WERI-Rb-1 (cell line): ENCODE measurements at regions not wholly inside any gene's neighbourhood (a gene's known extent, or its start where the extent isn't known, plus 50 kb on each side); places are given as distances from the start of the nearest gene placed in this dataset.

Experiments used
- DNase-seq: peaks from one replicate; pipeline ENCODE4 v3.0.0-alpha.2; 2020
- H3K27ac ChIP-seq: fragments of 250-450 bp; sonication (Bioruptor Pico); 2 replicates; pipeline ENCODE4 v1.5.1; 2020; ENCODE audit warnings: mild to moderate bottlenecking, moderate library complexity
- H3K27me3 ChIP-seq: fragments of 250-450 bp; sonication (Bioruptor Pico); 2 replicates; pipeline ENCODE4 v1.5.1; 2021; ENCODE audit warnings: mild to moderate bottlenecking, low read depth, moderate library complexity; ENCODE audit not compliant: insufficient read depth, severe bottlenecking
- H3K36me3 ChIP-seq: fragments of 250-450 bp; sonication (Bioruptor Pico); 2 replicates; pipeline ENCODE4 v1.5.1; 2020; ENCODE audit warnings: mild to moderate bottlenecking, moderate library complexity
- H3K4me3 ChIP-seq: 2 replicates; pipeline ENCODE4 v1.5.1; 2011; ENCODE audit warnings: low read depth, mild to moderate bottlenecking, control low read depth, low read length
- H3K9me3 ChIP-seq: fragments of 250-450 bp; sonication (Bioruptor Pico); 2 replicates; pipeline ENCODE4 v1.5.1; 2021; ENCODE audit warnings: mild to moderate bottlenecking, moderate library complexity; ENCODE audit not compliant: severe bottlenecking
- TF ChIP-seq, protein P1 (sequence below): IDR thresholded peaks from 2 replicates; pipeline ENCODE4 v1.5.1; 2011; ENCODE audit warnings: low read depth, mild to moderate bottlenecking, control low read depth, inconsistent platforms, low read length

DNA sequence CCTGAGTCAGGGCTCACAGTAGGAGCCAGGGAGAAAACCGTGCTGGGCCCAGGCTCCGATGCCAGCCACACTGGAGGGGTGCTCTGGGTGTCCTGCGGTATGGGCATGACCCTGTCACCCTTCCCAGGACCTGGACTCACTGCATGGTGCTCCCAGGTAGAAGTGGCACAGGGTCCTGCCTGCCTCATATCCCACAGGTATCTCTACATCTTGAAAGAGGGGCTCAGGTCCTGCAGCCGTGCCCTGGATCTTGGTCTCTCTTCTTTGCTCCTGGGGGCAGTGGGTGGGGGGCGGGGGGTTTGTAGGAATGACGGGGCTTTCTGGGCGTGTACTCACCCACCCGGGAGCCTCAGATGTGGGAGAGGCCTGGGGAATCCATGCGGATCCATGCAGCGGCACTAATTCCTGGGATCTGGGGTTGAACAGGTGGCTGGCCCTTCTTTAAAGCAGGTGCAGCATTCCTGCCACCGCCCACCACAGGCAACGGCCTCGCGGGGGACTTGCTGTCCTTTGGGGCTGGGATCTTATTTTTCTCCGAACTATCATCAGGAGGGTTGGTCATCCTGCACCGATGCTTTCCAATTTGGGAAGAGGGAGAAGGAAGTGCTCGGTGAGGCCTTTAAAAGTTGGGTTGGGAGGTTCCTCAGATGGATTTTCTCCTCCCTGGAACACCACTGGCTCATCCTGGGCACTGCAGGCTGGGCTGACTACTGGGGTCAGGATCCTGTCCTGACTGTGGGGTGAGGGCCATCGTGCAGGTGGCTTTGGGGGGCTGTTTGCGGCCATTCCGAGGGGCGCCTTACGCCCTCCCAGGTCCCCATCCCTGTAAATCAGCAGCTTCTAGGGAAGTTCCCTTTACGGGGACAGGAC lies 886.4 kb downstream of the BRD1 start:
- H3K9me3 ChIP-seq: peaks cover 3% of the 10 kb centered on the region

GRCh38 chr22:48940266-48941032 lies 887.2 kb downstream of the BRD1 start:
- TF ChIP-seq, protein P1, sequence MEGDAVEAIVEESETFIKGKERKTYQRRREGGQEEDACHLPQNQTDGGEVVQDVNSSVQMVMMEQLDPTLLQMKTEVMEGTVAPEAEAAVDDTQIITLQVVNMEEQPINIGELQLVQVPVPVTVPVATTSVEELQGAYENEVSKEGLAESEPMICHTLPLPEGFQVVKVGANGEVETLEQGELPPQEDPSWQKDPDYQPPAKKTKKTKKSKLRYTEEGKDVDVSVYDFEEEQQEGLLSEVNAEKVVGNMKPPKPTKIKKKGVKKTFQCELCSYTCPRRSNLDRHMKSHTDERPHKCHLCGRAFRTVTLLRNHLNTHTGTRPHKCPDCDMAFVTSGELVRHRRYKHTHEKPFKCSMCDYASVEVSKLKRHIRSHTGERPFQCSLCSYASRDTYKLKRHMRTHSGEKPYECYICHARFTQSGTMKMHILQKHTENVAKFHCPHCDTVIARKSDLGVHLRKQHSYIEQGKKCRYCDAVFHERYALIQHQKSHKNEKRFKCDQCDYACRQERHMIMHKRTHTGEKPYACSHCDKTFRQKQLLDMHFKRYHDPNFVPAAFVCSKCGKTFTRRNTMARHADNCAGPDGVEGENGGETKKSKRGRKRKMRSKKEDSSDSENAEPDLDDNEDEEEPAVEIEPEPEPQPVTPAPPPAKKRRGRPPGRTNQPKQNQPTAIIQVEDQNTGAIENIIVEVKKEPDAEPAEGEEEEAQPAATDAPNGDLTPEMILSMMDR: no peak
- peaks cover 3% of the 10 kb centered on the region for H3K9me3 ChIP-seq
- DNase-seq: no peak
- H3K36me3 ChIP-seq: no peaks in the 10 kb centered on the region
- no peaks in the 10 kb centered on the region for H3K27me3 ChIP-seq
- no peak overlapping the region for H3K27ac ChIP-seq
- H3K4me3 ChIP-seq: no peak overlapping the region

More for the DNA sequence above, 886.4 kb downstream of the BRD1 start:
- H3K36me3 ChIP-seq: no peaks in the 10 kb centered on the region
- no peak overlapping the region for H3K4me3 ChIP-seq
- no peaks in the 10 kb centered on the region for H3K27me3 ChIP-seq
- TF ChIP-seq, protein P1: no peak
- no peak for DNase-seq
- H3K27ac ChIP-seq: no peak overlapping the region

DNA sequence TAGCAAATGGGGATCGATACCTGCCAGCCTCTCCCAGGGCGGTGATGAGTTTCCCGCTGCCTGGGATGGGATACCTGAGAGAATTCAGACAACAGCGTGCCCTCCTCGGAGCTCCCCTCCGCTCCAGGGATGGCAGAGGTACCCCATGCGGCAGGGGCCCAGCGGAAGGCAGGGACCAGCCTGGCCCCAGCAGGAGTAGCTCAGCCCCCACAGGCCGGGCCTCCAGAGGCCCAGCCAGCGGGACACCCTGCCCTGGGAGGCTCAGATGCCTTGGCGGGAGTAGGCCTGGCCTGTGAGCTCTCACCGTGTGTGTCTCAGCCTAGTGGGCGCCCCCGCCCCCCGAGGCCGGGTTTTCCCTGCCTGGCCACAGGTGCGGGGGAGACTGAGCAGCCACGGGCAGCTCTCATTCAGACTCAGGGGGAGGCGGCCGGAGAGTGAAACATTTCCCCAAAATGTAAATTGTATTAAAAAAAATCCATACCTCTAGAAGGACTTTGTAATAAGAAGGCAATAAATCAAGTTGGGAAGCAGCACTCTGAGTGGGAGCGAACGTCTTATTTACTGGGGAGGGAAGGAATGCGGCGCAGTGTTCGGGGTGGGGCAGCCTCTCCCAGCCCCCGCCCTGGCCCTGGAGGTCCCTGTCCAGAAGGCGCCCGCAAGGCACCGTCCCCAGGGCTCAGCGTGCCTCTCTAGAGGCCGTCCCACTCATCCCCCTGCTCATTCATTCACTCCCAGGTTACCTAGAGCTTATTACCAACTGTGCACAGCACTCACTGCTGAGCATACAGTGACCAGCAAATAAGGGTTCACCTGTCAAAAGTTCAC lies 888.0 kb downstream of the BRD1 start:
- Histone ChIP-seq H3K4me3 (no peak overlapping the region), H3K27me3 (no peaks in the 10 kb centered on the region), H3K27ac (no peak overlapping the region), H3K9me3 (peaks cover 7% of the 10 kb centered on the region), H3K36me3 (no peaks in the 10 kb centered on the region)
- TF ChIP-seq, protein P1: no peak
- DNase-seq: no peak

- no peak overlapping the region for H3K4me3 ChIP-seq
- H3K27ac ChIP-seq: no peak overlapping the region
- no peaks in the 10 kb centered on the region for H3K36me3 ChIP-seq
- TF ChIP-seq, protein P1: no peak
- peaks cover 11% of the 10 kb centered on the region for H3K9me3 ChIP-seq
- no peak for DNase-seq
- H3K27me3 ChIP-seq: no peaks in the 10 kb centered on the region
Observed at GRCh38 chr22:48938741-48939140, 888.9 kb downstream of the BRD1 start.

DNA sequence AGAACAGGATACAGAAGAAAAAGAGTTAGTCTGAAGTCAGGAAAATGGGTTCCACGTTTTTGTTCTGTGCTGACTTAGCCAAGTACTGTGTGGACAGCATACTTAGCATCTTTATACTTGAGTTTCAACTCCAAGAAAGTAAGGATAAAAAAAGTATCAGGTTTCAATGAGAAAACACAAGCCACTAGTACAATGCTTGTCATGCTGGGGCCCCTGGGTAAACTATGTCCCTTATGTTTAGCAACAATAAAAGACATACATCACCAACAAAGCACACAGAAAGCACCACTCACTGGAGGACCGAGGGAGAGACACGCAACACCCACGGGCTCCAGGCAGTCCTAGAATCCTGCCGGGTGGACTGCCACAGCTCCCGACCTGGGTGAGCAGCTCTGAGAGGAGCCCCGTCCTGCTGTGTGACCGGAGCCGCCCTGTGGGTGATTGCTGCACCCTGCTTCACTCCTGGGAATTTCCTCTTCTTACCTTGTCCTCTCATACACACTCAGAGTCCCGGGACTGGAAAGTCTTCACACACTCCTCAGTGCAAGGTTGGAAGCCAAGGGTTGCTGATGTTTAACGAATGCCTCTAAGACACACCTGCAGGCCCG lies 890.5 kb downstream of the BRD1 start:
- no peak for DNase-seq
- TF ChIP-seq, protein P1: no peak
- Histone ChIP-seq H3K27ac (no peak overlapping the region), H3K36me3 (no peaks in the 10 kb centered on the region), H3K9me3 (peaks cover 11% of the 10 kb centered on the region), H3K4me3 (no peak overlapping the region), H3K27me3 (no peaks in the 10 kb centered on the region)
